ENCODE measurements at regions not wholly inside any gene's neighbourhood (a gene's known extent, or its start where the extent isn't known, plus 50 kb on each side); places are given as distances from the start of the nearest gene placed in this dataset.
"Not testable (repeated sequence)": the region's sequence is repeated elsewhere in the genome, so short reads cannot be mapped to it uniquely, and the experiment has no call there.

DNA sequence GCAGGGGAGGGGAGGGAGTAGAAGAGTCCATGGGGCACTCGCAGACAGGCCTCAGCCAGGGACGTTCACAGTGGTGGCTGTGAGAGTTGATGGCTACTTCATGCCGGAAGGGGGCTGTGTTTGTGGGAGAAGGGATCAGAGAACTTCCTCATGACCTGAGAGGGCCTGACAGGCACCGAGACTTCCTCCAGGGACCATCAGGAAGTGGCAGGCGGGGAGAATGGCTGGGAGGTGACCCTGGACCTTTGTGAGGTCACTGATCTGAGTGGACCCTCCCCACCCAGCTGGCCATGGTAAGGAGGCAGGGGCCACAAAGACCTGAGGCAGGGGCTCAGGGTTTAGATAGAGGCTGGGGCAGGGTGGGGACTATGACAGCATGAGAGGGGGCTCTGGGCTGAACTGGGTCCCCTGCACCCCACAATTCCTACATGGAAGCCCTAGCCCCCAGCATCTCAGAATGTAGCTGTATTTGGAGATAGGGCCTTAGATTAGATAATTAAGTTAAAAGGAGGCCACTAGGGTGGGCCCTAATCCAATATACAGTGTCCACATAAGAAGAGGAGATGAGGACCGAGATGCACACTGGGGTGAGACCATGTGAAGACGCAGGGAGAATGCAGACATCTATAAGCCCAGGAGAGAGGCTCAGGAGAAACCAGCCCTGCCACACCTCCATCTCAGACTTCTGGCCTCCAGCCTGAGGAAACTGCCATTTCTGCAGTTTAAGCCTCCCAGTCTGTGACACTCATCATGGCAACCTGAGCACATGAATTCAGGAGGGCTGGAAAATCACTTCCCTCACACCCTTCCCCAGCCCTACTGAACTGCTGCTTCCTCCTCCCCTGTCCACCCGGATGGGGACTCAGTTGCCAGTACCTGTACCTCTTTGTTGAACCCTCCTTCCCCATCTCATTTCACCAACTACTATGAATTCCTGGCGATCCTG lies 273.9 kb upstream of the ZNF32 start:
- H2AFZ ChIP-seq: no peak overlapping the region
- TF ChIP-seq EZH2 (IDR thresholded peaks at IDR 0.05; ENCODE audit: low read depth) (no peak), CTCF (conservative IDR thresholded peaks at IDR 0.05) (no peak)
- no peaks in the 10 kb centered on the region for H4K20me1 ChIP-seq (ENCODE audit: insufficient read depth)
- H3K4me2 ChIP-seq: no peak overlapping the region
- no peaks in the 10 kb centered on the region for H3K79me2 ChIP-seq (ENCODE audit: low read depth)
- ChIA-PET POLR2A (ENCODE audit: unreplicated experiment) (no interaction called here), CTCF (no interaction called here)
- no peaks in the 10 kb centered on the region for H3K4me1 ChIP-seq (replicated peaks; ENCODE audit: insufficient read depth)
- H3F3A ChIP-seq (ENCODE audit: insufficient read depth, low read depth): no peaks in the 10 kb centered on the region
- DNase-seq: no peak
- H3K27me3 ChIP-seq (ENCODE audit: insufficient read depth, low read depth): peaks cover 74% of the 10 kb centered on the region
- H3K27ac ChIP-seq: no peak overlapping the region
- no peaks in the 10 kb centered on the region for H3K9me2 ChIP-seq (ENCODE audit: insufficient read depth)
- H3K36me3 ChIP-seq (ENCODE audit: low read depth): no peaks in the 10 kb centered on the region
- H3K9me3 ChIP-seq (ENCODE audit: insufficient read depth, low read depth): no peaks in the 10 kb centered on the region
- no peak overlapping the region for H3K4me3 ChIP-seq
- intact Hi-C loops (cut with micrococcal nuclease; ENCODE audit: unreplicated experiment): no loop called here
- BruUV-seq (replicated peaks): no TSS peak

DNA sequence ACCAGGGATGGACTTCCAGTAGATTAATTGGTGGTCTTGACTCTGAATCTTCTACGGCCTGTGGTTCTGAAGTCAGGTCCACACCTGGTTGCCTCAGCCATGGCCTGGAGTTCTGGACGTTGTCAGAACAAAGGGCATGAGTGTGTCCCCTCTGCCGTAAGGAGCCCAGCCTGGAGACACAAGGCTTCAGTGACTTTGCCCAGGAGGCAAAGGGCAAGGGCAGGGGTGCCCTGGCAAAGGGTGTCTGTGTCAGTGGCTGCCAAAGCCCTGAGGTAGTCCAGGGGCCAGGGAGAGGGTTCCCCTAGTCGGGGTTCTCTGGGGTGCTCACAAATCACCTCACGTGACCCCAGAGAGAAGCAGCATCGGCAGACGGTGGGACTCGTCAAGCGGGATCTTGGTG lies 273.2 kb upstream of the ZNF32 start:
- H3K27ac ChIP-seq: no peak overlapping the region
- no peaks in the 10 kb centered on the region for H3K79me2 ChIP-seq (ENCODE audit: low read depth)
- no peaks in the 10 kb centered on the region for H4K20me1 ChIP-seq (ENCODE audit: insufficient read depth)
- peaks cover 67% of the 10 kb centered on the region for H3K27me3 ChIP-seq (ENCODE audit: insufficient read depth, low read depth)
- POLR2A ChIA-PET (ENCODE audit: unreplicated experiment): no interaction called here
- CTCF ChIA-PET: no interaction called here
- no peak overlapping the region for H3K4me2 ChIP-seq
- H3K4me3 ChIP-seq: no peak overlapping the region
- H3K9me2 ChIP-seq (ENCODE audit: insufficient read depth): no peaks in the 10 kb centered on the region
- no peak overlapping the region for H2AFZ ChIP-seq
- DNase-seq: no peak
- H3K9me3 ChIP-seq (ENCODE audit: insufficient read depth, low read depth): no peaks in the 10 kb centered on the region
- BruUV-seq (replicated peaks): no TSS peak
- no peaks in the 10 kb centered on the region for H3F3A ChIP-seq (ENCODE audit: insufficient read depth, low read depth)
- intact Hi-C loops (cut with micrococcal nuclease; ENCODE audit: unreplicated experiment): no loop called here
- H3K36me3 ChIP-seq (ENCODE audit: low read depth): no peaks in the 10 kb centered on the region
- H3K4me1 ChIP-seq (replicated peaks; ENCODE audit: insufficient read depth): no peaks in the 10 kb centered on the region
- TF ChIP-seq EZH2 (IDR thresholded peaks at IDR 0.05; ENCODE audit: low read depth) (no peak), CTCF (conservative IDR thresholded peaks at IDR 0.05) (no peak)

DNA sequence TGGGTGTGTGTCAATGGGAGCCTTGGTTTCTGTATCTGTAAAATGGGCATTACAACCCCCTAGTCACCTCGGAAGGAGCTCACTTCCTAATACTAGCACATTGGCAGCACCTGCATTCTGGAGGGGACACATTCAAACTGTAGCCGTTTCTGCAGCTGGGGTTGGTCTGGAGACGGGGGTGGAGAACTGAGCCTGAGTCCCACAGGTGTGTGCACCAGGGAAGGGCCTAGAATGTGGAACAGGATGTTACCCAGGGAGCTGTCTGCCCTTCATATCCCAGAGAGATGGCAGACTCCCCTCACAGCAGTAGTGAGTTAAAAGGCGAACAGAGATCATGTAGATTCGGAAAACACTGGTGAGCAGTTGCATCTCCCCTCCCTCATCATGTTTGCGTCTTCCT lies 272.8 kb upstream of the ZNF32 start:
- DNase-seq: no peak
- no peak overlapping the region for H3K27ac ChIP-seq
- H3K27me3 ChIP-seq (ENCODE audit: insufficient read depth, low read depth): peaks cover 63% of the 10 kb centered on the region
- POLR2A ChIA-PET (ENCODE audit: unreplicated experiment): no interaction called here
- no peak overlapping the region for H3K4me3 ChIP-seq
- H3K9me2 ChIP-seq (ENCODE audit: insufficient read depth): no peaks in the 10 kb centered on the region
- no peaks in the 10 kb centered on the region for H3K36me3 ChIP-seq (ENCODE audit: low read depth)
- H3K9me3 ChIP-seq (ENCODE audit: insufficient read depth, low read depth): no peaks in the 10 kb centered on the region
- no TSS peak for BruUV-seq (replicated peaks)
- no peak overlapping the region for H2AFZ ChIP-seq
- H4K20me1 ChIP-seq (ENCODE audit: insufficient read depth): no peaks in the 10 kb centered on the region
- no peaks in the 10 kb centered on the region for H3K4me1 ChIP-seq (replicated peaks; ENCODE audit: insufficient read depth)
- no peaks in the 10 kb centered on the region for H3K79me2 ChIP-seq (ENCODE audit: low read depth)
- H3F3A ChIP-seq (ENCODE audit: insufficient read depth, low read depth): no peaks in the 10 kb centered on the region
- no peak overlapping the region for H3K4me2 ChIP-seq
- CTCF ChIA-PET: no interaction called here
- intact Hi-C loops (cut with micrococcal nuclease; ENCODE audit: unreplicated experiment): no loop called here
- TF ChIP-seq EZH2 (IDR thresholded peaks at IDR 0.05; ENCODE audit: low read depth): no peak
- TF ChIP-seq CTCF (conservative IDR thresholded peaks at IDR 0.05): no peak

GRCh38 chr10:43920236-43920758 lies 271.6 kb upstream of the ZNF32 start:
- H3K9me3 ChIP-seq (ENCODE audit: insufficient read depth, low read depth); H3K79me2 ChIP-seq (ENCODE audit: low read depth); H3K4me2 ChIP-seq; H3K9me2 ChIP-seq (ENCODE audit: insufficient read depth); DNase-seq; H3K36me3 ChIP-seq (ENCODE audit: low read depth); H2AFZ ChIP-seq; H3K4me1 ChIP-seq (replicated peaks; ENCODE audit: insufficient read depth); H3K27ac ChIP-seq; H3K4me3 ChIP-seq; CTCF ChIA-PET; BruUV-seq (replicated peaks); POLR2A ChIA-PET (ENCODE audit: unreplicated experiment); intact Hi-C loops (cut with micrococcal nuclease; ENCODE audit: unreplicated experiment); H4K20me1 ChIP-seq (ENCODE audit: insufficient read depth); H3F3A ChIP-seq (ENCODE audit: insufficient read depth, low read depth): not testable (repeated sequence)
- H3K27me3 ChIP-seq (ENCODE audit: insufficient read depth, low read depth): peaks cover 51% of the 10 kb centered on the region

Data from PC-9 (cell line).